Testis (tissue), 2 donors: ENCODE measurements at regions not wholly inside any gene's neighbourhood (a gene's known extent, or its start where the extent isn't known, plus 50 kb on each side); places are given as distances from the start of the nearest gene placed in this dataset.

Experiments
- POLR2A ChIP-seq: fragments of 450-650 bp; IDR thresholded peaks from one replicate; pipeline ENCODE4 v1.6.1; 2017; ENCODE audit warnings: antibody characterized with exemption, mild to moderate bottlenecking, moderate library complexity
- TF ChIP-seq, protein P1 (sequence below), 3 experiments: fragments of 450-650 bp in 2 of 3; fragments of 200-600 bp in 1 of 3; sonication (generic) in 1 of 3; IDR thresholded peaks; one replicate each; pipeline ENCODE4 v1.5.1; 2016 to 2019; ENCODE audit warnings: antibody characterized with exemption in 3 of 3, mild to moderate bottlenecking in 2 of 3, moderate library complexity in 1 of 3

DNA sequence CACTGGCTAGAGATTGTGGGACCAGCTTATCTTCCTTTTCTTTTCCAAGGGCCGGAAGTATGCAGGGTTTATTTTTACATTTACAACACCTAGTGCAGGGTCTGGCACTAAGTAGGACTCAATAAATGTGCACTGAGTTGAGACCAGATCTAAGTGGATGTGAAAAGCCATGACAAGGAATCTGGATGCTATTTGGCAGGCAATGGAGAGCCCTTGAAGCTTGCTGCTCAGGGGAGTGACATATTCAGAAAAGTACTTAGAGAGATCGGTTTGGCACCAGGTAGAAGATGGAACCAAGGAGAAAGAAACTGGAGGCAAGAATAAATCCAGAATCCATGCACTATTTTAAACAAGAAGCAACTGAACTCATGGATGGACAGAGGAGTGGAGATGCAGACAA, 815.8 kb downstream of the MAFB start:
- TF ChIP-seq, protein P1, sequence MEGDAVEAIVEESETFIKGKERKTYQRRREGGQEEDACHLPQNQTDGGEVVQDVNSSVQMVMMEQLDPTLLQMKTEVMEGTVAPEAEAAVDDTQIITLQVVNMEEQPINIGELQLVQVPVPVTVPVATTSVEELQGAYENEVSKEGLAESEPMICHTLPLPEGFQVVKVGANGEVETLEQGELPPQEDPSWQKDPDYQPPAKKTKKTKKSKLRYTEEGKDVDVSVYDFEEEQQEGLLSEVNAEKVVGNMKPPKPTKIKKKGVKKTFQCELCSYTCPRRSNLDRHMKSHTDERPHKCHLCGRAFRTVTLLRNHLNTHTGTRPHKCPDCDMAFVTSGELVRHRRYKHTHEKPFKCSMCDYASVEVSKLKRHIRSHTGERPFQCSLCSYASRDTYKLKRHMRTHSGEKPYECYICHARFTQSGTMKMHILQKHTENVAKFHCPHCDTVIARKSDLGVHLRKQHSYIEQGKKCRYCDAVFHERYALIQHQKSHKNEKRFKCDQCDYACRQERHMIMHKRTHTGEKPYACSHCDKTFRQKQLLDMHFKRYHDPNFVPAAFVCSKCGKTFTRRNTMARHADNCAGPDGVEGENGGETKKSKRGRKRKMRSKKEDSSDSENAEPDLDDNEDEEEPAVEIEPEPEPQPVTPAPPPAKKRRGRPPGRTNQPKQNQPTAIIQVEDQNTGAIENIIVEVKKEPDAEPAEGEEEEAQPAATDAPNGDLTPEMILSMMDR (IDR thresholded peaks at IDR 0.05), result no peak
- TF ChIP-seq POLR2A, result no peak
